ENCODE measurements at regions not wholly inside any gene's neighbourhood (a gene's known extent, or its start where the extent isn't known, plus 50 kb on each side); places are given as distances from the start of the nearest gene placed in this dataset.

- ATAC-seq (ENCODE audit: insufficient read depth, low read depth) (peak; percentile 48; the same call in 1 of the 3 replicates), DNase-seq (no peak)
- peaks cover 16% of the 10 kb centered on the region for H3K4me1 ChIP-seq (ENCODE audit: insufficient read depth, low read length)
- TF ChIP-seq CTCF (IDR thresholded peaks at IDR 0.05; ENCODE audit: borderline replicate concordance, extremely low read depth, low read length, poor library complexity, severe bottlenecking) = peak; percentile 55
- TF ChIP-seq EZH2 (IDR thresholded peaks at IDR 0.05; ENCODE audit: borderline replicate concordance, low read depth, low read length, severe bottlenecking) = no peak
- H4K20me1 ChIP-seq (ENCODE audit: insufficient read depth, low read length) = no peaks in the 10 kb centered on the region
- H3K27me3 ChIP-seq (ENCODE audit: insufficient read depth, low read length, poor library complexity) = no peaks in the 10 kb centered on the region
- no peak overlapping the region for H3K27ac ChIP-seq (ENCODE audit: low read length)
- H3K79me2 ChIP-seq (ENCODE audit: insufficient read depth, low read length) = no peaks in the 10 kb centered on the region
- H2AFZ ChIP-seq (ENCODE audit: low read depth, low read length) = peak overlapping the region; percentile 26; the same call in 1 of the 2 replicates
- H3K9ac ChIP-seq (ENCODE audit: low read depth, low read length) = no peak overlapping the region
- no peak overlapping the region for H3K4me2 ChIP-seq (ENCODE audit: insufficient read depth, low read length)
- H3K36me3 ChIP-seq (ENCODE audit: insufficient read depth, low read length) = no peaks in the 10 kb centered on the region
- H3K9me3 ChIP-seq (ENCODE audit: insufficient read depth, low read length, severe bottlenecking) = peaks cover 8% of the 10 kb centered on the region
- no peak overlapping the region for H3K4me3 ChIP-seq (ENCODE audit: low read depth in 1 of 2, low read length in 2 of 2)
These were observed 256.4 kb upstream of the MCTP2 start for GRCh38 chr15:93974804-93975481.

- Histone ChIP-seq H2AFZ (ENCODE audit: low read depth, low read length) (no peak overlapping the region), H4K20me1 (ENCODE audit: insufficient read depth, low read length) (no peaks in the 10 kb centered on the region), H3K9ac (ENCODE audit: low read depth, low read length) (no peak overlapping the region), H3K27ac (ENCODE audit: low read length) (no peak overlapping the region), H3K79me2 (ENCODE audit: insufficient read depth, low read length) (no peaks in the 10 kb centered on the region), H3K4me2 (ENCODE audit: insufficient read depth, low read length) (no peak overlapping the region), H3K36me3 (ENCODE audit: insufficient read depth, low read length) (no peaks in the 10 kb centered on the region), H3K9me3 (ENCODE audit: insufficient read depth, low read length, severe bottlenecking) (peaks cover 8% of the 10 kb centered on the region), H3K4me1 (ENCODE audit: insufficient read depth, low read length) (peaks cover 6% of the 10 kb centered on the region), H3K27me3 (ENCODE audit: insufficient read depth, low read length, poor library complexity) (no peaks in the 10 kb centered on the region), H3K4me3 (ENCODE audit: low read depth in 1 of 2, low read length in 2 of 2) (no peak overlapping the region)
- DNase-seq = no peak
- TF ChIP-seq EZH2 (IDR thresholded peaks at IDR 0.05; ENCODE audit: borderline replicate concordance, low read depth, low read length, severe bottlenecking) (no peak), CTCF (IDR thresholded peaks at IDR 0.05; ENCODE audit: borderline replicate concordance, extremely low read depth, low read length, poor library complexity, severe bottlenecking) (no peak)
- no peak for ATAC-seq (ENCODE audit: insufficient read depth, low read depth)
These were observed 258.1 kb upstream of the MCTP2 start for GRCh38 chr15:93973287-93973686.

DNA sequence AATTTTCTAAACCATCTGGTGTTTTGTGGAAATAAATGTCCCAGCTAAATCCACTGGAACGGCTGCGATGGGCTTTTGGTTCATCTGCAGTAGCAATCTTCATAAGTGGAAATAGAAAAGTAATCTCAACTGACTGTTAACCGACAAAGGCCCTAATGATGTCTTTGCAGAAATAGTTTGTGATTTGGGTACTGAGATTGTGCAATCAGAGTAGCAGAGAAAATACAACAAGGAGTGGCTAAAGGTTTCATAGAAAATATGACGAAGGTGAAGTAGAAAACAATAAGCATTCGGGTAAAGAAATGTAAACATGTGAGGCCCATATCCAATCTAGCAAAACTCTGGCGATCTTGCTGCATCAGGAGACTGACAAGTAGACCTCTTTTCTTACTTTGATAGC lies 262.6 kb upstream of the MCTP2 start:
- Histone ChIP-seq H2AFZ (ENCODE audit: low read depth, low read length) (0 out of 2 replicates have a peak overlapping the region, but pooled peaks have one; percentile 0), H3K27me3 (ENCODE audit: insufficient read depth, low read length, poor library complexity) (no peaks in the 10 kb centered on the region), H3K4me3 (ENCODE audit: low read depth in 1 of 2, low read length in 2 of 2) (no peak overlapping the region), H3K36me3 (ENCODE audit: insufficient read depth, low read length) (no peaks in the 10 kb centered on the region), H3K4me1 (ENCODE audit: insufficient read depth, low read length) (no peaks in the 10 kb centered on the region), H3K27ac (ENCODE audit: low read length) (no peak overlapping the region), H3K4me2 (ENCODE audit: insufficient read depth, low read length) (no peak overlapping the region), H3K9ac (ENCODE audit: low read depth, low read length) (no peak overlapping the region), H3K79me2 (ENCODE audit: insufficient read depth, low read length) (no peaks in the 10 kb centered on the region), H4K20me1 (ENCODE audit: insufficient read depth, low read length) (no peaks in the 10 kb centered on the region), H3K9me3 (ENCODE audit: insufficient read depth, low read length, severe bottlenecking) (no peaks in the 10 kb centered on the region)
- ATAC-seq (ENCODE audit: insufficient read depth, low read depth) = no peak
- TF ChIP-seq EZH2 (IDR thresholded peaks at IDR 0.05; ENCODE audit: borderline replicate concordance, low read depth, low read length, severe bottlenecking) (no peak), CTCF (IDR thresholded peaks at IDR 0.05; ENCODE audit: borderline replicate concordance, extremely low read depth, low read length, poor library complexity, severe bottlenecking) (no peak)
- DNase-seq = no peak
